NCI-H82 treated with DMSO at 0.1 percent for 48 hours (cell line): ENCODE measurements at regions not wholly inside any gene's neighbourhood (a gene's known extent, or its start where the extent isn't known, plus 50 kb on each side); places are given as distances from the start of the nearest gene placed in this dataset.
A peak's percentile ranks its signal among the peaks of the same experiment; 100 is the strongest.
"Not testable (repeated sequence)": the region's sequence is repeated elsewhere in the genome, so short reads cannot be mapped to it uniquely, and the experiment has no call there.

Experiments used
- DNase-seq: peaks from one replicate; lab custom pipeline; 2025; ENCODE audit not compliant: unreplicated experiment; lab: John Stamatoyannopoulos, UW

GRCh38 chr7:24428676-24429075, 144.6 kb upstream of the PALS2 start:
- DNase-seq = no peak

DNA sequence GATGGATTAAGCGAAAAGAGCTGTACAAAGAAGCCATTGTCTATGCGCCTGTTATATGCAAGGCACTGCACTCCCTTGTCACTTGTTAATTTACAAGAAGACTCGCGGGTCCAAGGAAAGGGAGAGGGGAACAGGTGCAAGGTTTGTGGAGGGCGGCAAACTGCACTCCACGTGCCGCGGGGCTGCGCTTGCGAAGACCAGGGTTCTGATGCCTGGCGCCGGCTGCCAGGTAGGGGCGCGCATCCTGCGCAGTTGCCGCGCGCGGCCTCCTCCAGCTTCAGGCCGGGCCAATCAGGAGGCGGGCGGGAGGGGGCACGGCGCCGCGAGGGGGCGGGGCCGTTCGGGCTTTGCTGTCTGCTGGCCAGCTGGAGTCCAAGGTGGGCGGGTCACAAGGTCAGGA, 140.6 kb upstream of the PALS2 start:
- DNase-seq = no peak

DNA sequence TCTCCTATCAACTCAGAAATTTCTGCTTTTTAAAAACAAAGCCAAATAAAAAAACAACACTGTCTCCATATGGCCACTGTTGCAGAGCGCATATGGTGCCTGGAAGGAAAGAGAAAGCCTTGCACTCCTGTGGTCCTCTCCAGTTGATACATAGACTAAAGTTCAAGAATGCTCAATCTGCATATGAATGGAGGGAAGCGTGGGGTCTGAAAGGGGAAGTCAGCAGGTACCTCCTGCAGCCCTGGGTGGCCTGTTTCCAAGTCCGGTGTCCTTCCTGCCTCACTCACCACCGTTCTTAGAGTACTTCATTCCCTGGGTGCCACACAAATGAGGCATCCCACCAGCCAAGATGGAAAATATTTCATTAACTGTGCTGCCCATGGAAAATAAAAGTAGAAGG, 138.3 kb upstream of the PALS2 start:
- DNase-seq = no peak

- no peak for DNase-seq
Observed at GRCh38 chr7:24436131-24436920, 136.9 kb upstream of the PALS2 start.

- no peak for DNase-seq
Observed at GRCh38 chr7:24438232-24438631, 135.0 kb upstream of the PALS2 start.

GRCh38 chr7:24439104-24439503, 134.1 kb upstream of the PALS2 start:
- DNase-seq = not testable (repeated sequence)

DNA sequence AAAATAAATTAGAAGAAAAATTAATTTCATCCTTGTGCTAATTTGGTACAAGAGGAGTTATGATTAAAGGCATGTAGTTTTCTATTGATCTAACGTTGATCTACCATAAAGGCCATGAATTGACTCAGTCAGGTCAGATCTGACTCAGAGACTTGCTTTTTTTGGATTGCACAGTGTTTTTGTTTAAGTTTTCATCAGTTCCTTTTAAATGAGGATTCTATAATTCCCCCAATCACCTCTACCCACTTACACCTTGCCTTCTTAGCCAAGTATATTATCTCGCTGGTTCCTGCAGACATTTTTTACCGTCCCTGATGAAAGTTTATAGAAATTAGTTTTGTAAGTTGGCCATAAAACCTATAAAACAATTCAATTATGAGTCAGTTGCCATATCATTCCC, 132.4 kb upstream of the PALS2 start:
- no peak for DNase-seq

GRCh38 chr7:24441314-24442027, 131.8 kb upstream of the PALS2 start:
- no peak for DNase-seq

DNA sequence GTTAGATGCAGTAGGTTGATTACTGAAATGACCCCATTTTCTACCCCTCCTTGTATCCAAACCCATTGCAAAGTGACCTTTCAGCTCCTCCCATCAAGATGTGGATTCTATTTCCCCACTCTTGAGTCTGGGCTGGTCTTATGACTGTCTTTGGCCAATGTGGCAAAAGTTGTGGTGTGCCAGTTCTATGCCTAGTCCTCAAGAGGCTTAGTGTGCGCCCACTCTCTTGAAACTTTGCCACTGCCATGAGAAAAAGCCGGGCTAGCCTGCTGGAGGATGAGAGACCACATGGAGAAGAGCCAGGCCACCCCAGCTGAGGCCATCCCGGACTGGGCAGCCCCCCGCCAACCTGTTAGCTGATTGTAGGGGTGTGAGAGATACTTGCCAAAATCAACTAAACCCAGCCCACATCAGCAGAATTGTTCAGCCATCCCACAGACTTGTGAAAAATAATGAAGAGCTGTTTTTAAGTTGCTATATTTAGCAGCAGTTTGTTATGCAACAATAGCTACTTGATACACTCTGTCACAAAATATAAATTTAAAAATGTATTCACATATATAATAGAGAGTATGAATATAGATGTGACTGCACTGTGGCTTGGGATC, 131.0 kb upstream of the PALS2 start:
- no peak for DNase-seq

DNA sequence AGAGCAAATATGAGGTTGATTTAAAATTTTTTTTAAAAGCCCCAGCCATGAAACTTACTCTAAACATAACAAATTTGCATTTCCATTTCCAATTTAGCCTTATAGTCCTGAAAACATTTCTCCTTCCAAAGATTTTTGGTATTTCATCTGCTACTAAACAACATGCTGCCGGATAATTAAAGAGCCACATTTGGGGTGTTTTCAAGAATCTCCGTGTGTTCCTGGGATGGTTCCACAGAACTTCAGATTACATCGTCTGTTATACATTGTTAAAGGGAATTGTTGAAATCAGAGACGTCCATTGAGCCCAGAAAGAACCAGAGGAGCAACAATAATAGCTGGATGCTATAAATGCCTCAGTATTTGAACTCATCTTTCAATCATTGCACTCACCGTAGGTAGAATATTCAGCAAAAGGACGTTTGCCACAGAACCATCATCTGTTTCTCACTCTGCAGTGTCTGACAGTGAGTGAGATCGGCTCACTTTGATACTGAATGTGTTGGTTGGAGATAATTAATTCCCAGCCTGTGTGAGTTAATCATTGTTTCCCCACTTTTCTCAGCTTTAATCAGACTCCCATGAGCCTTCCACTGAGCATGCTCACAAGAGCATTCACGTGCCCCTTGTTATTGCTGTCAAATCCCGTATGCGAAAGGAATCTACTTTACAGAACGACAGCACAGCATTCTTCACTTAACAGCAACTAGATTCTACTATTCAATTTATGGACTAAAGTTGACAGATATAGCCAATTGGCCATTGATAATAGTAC, 128.4 kb upstream of the PALS2 start:
- no peak for DNase-seq

- no peak for DNase-seq
Observed at GRCh38 chr7:24448038-24448437, 125.2 kb upstream of the PALS2 start.

- not testable (repeated sequence) for DNase-seq
Observed at GRCh38 chr7:24449416-24449815, 123.8 kb upstream of the PALS2 start.

- peak; percentile 3 for DNase-seq
Observed at GRCh38 chr7:24455813-24456525, 117.3 kb upstream of the PALS2 start.

- DNase-seq = peak; percentile 71
Observed at GRCh38 chr7:24456526-24457218, 116.6 kb upstream of the PALS2 start.

DNA sequence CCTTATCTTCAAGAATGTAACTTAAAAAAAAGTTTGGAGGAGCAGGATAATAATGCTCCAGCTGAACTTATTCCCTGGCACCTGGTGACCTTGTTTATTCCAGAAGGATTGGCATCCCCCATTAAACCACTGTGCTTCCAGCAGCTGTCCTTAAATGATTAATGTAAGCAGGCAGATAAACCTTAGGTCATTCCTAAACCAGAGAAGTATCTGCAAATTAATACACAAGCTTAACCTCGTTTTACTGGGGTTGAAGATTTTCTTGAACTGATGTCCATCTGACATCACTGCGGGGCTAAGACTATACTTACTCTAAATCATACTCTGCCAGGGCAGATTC, 116.1 kb upstream of the PALS2 start:
- DNase-seq = peak; percentile 71

DNA sequence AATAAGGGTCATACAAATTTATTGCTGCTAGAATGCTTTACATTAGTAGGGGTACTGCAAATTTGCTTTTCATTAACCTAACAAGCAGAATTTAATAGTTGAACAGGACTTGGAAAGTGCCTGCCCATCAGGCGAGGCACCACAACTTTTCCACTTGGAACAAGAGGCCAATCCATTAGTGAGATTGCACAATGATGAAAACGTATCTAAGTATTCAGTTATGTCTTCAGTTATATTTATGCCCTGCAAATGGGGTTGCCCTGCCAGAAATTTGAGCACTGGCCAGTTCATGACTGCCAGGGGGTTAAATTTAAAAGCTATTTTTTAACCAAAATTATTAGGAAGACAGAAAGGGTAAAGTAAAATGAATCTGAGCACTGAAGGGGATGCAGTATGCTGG, 111.1 kb upstream of the PALS2 start:
- no peak for DNase-seq

DNA sequence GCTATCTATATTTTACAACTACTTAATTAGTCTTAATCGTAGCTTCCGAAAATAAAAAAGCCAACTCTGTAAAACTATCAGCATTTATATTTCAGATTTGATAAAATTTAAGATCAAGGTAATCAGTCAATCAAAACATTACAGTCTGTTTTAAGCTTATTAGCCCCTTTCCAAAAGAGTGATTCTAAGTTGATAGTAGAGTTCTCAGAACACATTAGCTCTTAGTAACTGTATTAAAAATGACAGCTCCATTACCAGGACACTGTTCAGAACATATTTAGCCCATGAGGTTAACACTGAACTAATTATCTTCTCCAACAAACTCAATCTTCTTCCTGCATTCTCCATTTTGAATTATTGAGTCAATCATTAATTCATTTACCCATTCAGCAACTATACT, 110.3 kb upstream of the PALS2 start:
- no peak for DNase-seq

DNA sequence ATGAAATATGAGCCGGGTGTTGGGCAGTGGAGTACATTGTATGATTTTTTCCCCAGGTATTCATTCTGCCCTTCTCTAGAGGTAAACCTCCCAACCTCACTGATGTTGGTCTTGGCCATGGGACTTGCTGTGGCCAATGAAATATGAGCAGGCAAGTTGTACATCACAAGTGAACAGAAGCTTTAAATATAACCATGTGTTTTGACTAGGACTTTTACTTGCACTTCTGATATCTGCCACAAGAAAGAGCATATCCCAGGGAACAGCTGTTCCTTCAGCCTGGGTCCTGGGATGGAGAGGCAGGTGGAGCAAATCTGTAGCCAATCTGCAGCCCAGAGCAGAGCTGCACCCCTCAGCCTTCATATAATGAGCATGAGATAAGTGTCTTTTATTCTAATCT, 109.8 kb upstream of the PALS2 start:
- DNase-seq = no peak

- DNase-seq = no peak
Observed at GRCh38 chr7:24464861-24465260, 108.4 kb upstream of the PALS2 start.

DNA sequence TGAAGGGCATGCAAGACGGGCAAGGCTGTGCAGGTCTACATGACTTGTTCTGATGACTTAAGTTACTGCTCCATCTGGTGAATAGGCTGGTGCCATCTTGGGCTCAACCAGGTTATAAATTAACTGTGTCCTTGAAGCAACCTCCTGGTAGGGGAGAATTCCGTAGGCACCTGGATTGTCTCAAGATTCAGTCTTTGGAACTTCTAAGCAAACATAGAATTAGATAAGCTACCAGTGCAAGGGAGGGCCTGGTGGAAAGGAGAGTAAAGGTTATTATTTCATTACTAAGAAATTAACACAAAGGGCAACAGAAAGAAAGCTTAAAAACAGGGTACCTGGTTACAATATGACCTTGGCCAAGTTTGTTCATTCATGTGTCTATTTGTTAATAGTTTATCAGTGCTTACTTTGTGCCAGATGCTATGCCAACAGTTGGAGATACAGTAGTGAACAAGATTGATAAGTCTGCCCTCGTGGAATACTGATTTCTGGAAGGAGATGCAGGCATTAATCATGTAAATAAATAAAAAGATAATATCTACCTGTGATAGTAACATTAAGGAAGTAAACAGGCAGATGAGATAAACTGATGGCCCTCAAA, 107.0 kb upstream of the PALS2 start:
- DNase-seq = no peak
